GM21515 (cell line): ENCODE measurements at regions not wholly inside any gene's neighbourhood (a gene's known extent, or its start where the extent isn't known, plus 50 kb on each side); places are given as distances from the start of the nearest gene placed in this dataset.

Source experiments
- ATAC-seq: cut with Tn5 transposase; IDR thresholded peaks from one replicate; pipeline ENCODE4 v1.9.1; 2021; ENCODE audit not compliant: unreplicated experiment

GRCh38 chr2:71850306-71850801 is 297.3 kb downstream of the CYP26B1 start:
- no peak for ATAC-seq

DNA sequence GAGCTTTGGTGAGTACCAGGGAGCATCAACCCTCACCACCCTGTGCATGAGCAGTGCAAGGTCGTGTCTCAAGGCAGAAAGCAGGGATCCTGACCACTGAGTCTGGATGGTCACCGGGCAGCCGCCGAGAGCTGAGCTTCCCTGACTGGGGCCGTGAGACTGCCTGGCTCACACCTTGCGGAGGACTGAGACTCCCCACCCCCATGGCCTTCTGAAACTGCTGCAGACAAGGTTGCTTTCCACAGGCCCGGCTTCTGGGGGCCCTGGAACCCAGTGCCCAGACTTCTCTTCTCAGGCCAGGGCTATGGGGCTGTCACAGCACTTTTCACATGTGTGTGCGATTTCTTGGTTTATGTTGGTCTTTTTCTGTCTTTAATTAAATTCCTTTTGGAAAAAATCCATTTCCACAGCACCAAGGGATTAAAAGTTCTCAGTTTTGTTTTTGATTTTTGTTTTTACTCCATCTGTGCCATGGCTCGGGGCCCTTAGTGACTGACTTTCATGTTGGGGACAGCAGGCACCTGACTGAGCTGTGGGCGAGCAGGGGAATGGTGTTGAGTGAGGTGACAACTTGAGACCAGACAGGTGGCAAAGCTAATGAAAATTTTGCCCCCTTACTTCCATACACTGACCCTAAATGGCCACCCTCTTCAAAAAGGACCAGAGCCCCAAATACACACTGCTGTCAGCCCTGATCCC is 297.9 kb downstream of the CYP26B1 start:
- ATAC-seq: no peak

- ATAC-seq: no peak
Measured at GRCh38 chr2:71849111-71849510, 298.6 kb downstream of the CYP26B1 start.

- no peak for ATAC-seq
Measured at GRCh38 chr2:71846669-71847291, 300.9 kb downstream of the CYP26B1 start.

GRCh38 chr2:71846072-71846471 is 301.6 kb downstream of the CYP26B1 start:
- ATAC-seq: no peak

DNA sequence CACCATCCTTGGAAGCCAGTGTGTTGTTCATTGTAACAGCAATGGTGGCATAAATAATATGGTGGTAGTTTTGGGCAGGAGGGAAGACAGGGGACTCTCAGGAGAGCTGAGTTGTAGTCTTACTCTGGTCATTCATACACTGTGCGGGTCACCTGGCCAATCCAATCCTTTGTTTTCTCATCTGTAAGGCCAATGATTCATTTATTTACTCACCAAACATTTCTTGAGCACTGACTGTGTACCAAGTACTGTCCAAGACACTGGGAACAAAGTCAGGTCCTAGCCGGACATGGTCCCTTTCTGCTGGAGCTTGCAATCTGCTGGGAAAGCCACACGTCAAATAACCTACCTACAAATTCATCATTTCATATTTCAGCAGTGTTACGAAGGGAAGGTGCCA is 302.7 kb downstream of the CYP26B1 start:
- ATAC-seq: no peak

GRCh38 chr2:71843391-71843850 is 304.2 kb downstream of the CYP26B1 start:
- no peak for ATAC-seq

DNA sequence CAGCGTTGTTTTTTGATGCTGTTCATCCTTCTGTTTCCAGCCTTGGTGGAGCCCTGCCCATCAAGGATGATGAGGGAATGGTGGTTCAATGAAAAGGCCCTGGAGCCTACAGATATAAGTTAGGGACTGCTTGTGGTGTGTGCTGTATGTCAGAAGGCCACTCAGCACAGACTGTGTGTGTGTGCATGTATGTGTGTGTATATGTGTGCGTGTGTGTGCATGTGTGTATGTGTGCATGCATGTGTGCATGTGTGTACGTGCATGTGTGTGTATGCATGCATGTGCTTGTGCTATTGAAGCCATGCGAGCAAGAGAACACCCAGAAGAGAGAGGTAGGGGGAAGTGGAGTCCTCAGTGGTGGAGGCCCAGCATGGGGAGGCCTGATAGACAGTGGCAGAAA is 304.9 kb downstream of the CYP26B1 start:
- no peak for ATAC-seq

- no peak for ATAC-seq
Measured at GRCh38 chr2:71839826-71840225, 307.8 kb downstream of the CYP26B1 start.

GRCh38 chr2:71834796-71835195 is 312.9 kb downstream of the CYP26B1 start:
- ATAC-seq: no peak

GRCh38 chr2:71833855-71834560 is 313.7 kb downstream of the CYP26B1 start:
- ATAC-seq: no peak

GRCh38 chr2:71833272-71833671 is 314.4 kb downstream of the CYP26B1 start:
- ATAC-seq: no peak

DNA sequence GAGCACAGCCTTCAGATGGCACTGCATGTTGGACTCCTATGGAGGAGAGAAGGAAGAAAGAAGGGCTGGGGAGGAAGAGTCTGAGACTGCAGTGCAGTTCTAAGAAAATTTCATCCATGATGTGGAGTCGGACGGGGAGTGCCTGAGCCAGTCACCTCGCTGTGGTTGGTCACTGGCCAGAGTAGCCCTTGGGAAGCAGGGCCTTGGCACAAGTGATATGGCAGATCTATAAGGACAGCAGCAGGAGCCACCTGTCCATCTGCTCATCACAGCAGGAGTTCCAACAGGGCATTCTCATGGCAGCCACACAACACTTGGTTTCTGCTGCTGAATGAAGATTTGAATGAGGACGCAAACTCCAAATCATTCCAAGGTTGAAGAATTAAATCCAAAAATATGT is 314.8 kb downstream of the CYP26B1 start:
- ATAC-seq: no peak

- ATAC-seq: no peak
Measured at GRCh38 chr2:71832388-71832787, 315.3 kb downstream of the CYP26B1 start.

GRCh38 chr2:71831193-71831577 is 316.5 kb downstream of the CYP26B1 start:
- ATAC-seq: no peak

GRCh38 chr2:71830497-71831192 is 317.0 kb downstream of the CYP26B1 start:
- no peak for ATAC-seq

DNA sequence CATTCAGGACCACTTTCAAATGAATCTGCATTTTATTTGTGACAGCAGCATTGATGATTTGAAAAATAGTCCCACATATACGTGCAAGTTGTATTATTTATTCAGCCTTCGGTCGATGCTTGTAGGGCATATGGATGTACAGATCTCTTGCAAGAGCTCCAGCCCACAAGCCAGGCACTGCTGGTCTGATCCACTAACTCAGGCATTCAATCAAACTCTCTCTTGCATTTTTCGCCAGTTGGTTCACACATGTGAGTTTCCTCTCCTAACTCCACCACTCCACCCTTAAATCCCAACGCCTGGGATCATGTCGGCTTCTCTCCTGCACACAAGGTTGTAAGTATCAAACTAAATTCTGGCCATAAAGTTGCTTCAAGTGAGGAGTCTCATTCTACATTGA is 318.7 kb downstream of the CYP26B1 start:
- ATAC-seq: no peak

- ATAC-seq: no peak
Measured at GRCh38 chr2:71827973-71828372, 319.7 kb downstream of the CYP26B1 start.

DNA sequence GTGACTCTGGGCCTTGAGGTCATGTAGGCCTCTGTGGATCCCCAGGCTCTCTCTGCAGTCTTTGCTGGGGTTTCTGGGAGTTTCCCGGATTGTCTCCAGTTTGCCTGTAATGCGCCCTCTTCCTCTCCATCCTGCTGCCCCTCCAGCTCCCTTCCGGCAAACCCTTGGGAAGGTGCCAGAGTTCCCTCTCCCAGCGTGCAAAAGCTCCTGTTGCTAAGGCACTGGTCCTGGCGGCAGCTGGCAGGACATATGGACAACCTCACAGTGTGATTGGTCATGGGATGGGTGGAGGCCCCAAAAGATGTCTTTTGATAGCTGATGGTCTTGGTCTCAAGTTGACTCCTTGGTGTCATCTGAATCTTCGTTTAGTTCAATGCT is 320.1 kb downstream of the CYP26B1 start:
- ATAC-seq: no peak

- no peak for ATAC-seq
Measured at GRCh38 chr2:71826826-71827523, 320.7 kb downstream of the CYP26B1 start.

- no peak for ATAC-seq
Measured at GRCh38 chr2:71826299-71826698, 321.4 kb downstream of the CYP26B1 start.
